PC-3 (cell line): ENCODE measurements at regions not wholly inside any gene's neighbourhood (a gene's known extent, or its start where the extent isn't known, plus 50 kb on each side); places are given as distances from the start of the nearest gene placed in this dataset.

ENCODE experiments used
- ATAC-seq: fragments of 200-7000 bp; cut with Tn5 transposase; 2 replicates; pipeline ENCODE4 v1.9.1; 2020; ENCODE audit warnings: mild to moderate bottlenecking, moderate library complexity
- BruUV-seq: library from RNA; stranded (reverse); fragments of 400-500 nt; replicated peaks from 2 replicates; lab custom pipeline; 2021; lab: Mats Ljungman, UMichigan
- CTCF ChIA-PET: fragments of 300-600 bp; sonication (Branson Sonifier 250); formaldehyde crosslinking; loops from one replicate; lab custom pipeline; 2022; ENCODE audit warnings: antibody characterized with exemption; lab: Charles Lee
- POLR2A ChIA-PET: fragments of 300-600 bp; sonication (Branson Sonifier 250); formaldehyde crosslinking; loops from one replicate; lab custom pipeline; 2022; ENCODE audit warnings: antibody characterized with exemption; ENCODE audit not compliant: unreplicated experiment; lab: Charles Lee
- DNase-seq: peaks from one replicate; pipeline ENCODE4 v3.0.0-alpha.2; 2015
- H2AFZ ChIP-seq: fragments of 300-600 bp; sonication (generic); 2 replicates; pipeline ENCODE4 v1.6.0; 2016; ENCODE audit warnings: antibody characterized with exemption, low read length
- H3F3A ChIP-seq: fragments of 300-600 bp; sonication (generic); one replicate; pipeline ENCODE4 v1.6.0; 2017; ENCODE audit warnings: antibody characterized with exemption, low read length, control low read depth, mild to moderate bottlenecking; ENCODE audit not compliant: unreplicated experiment
- H3K27ac ChIP-seq: fragments of 300-600 bp; sonication (generic); 2 replicates; pipeline ENCODE4 v1.5.1; 2016; ENCODE audit warnings: mild to moderate bottlenecking, low read length
- H3K27me3 ChIP-seq: fragments of 300-600 bp; sonication (generic); 2 replicates; pipeline ENCODE4 v1.6.1; 2016; ENCODE audit warnings: low read length, mixed read lengths
- H3K36me3 ChIP-seq: fragments of 300-600 bp; sonication (generic); 2 replicates; pipeline ENCODE4 v1.6.1; 2016; ENCODE audit warnings: low read depth, mixed run types, low read length, mixed read lengths
- H3K4me1 ChIP-seq: fragments of 300-600 bp; sonication (generic); 2 replicates; pipeline ENCODE4 v1.5.1; 2016; ENCODE audit warnings: low read length; ENCODE audit not compliant: insufficient read depth
- H3K4me2 ChIP-seq: fragments of 300-600 bp; sonication (generic); 2 replicates; pipeline ENCODE4 v1.6.0; 2016; ENCODE audit warnings: low read length
- H3K4me3 ChIP-seq: fragments of 300-600 bp; sonication (generic); 2 replicates; pipeline ENCODE4 v1.5.1; 2016; ENCODE audit warnings: mild to moderate bottlenecking, low read length, mixed read lengths
- H3K79me2 ChIP-seq: fragments of 300-600 bp; sonication (generic); 2 replicates; pipeline ENCODE4 v1.6.1; 2017; ENCODE audit warnings: low read length, mixed read lengths
- H3K9ac ChIP-seq: fragments of 300-600 bp; sonication (generic); 2 replicates; pipeline ENCODE4 v1.6.0; 2016; ENCODE audit warnings: mild to moderate bottlenecking, low read length
- H3K9me2 ChIP-seq: fragments of 300-600 bp; sonication (generic); replicated peaks from 2 replicates; pipeline ENCODE4 v1.6.1; 2016; ENCODE audit warnings: mixed run types, low read length, mixed read lengths
- H3K9me3 ChIP-seq: fragments of 300-600 bp; sonication (generic); 2 replicates; pipeline ENCODE4 v1.6.1; 2016; ENCODE audit warnings: low read length, mixed read lengths
- H4K20me1 ChIP-seq: fragments of 300-600 bp; sonication (generic); 2 replicates; pipeline ENCODE4 v1.6.1; 2016; ENCODE audit warnings: low read length, mixed read lengths
- EZH2 ChIP-seq: fragments of 300-600 bp; sonication (generic); IDR thresholded peaks from one replicate; pipeline ENCODE4 v1.6.1; 2017; ENCODE audit warnings: antibody characterized with exemption, mild to moderate bottlenecking, low read length; ENCODE audit not compliant: unreplicated experiment
- EZH2phosphoT487 ChIP-seq: fragments of 300-600 bp; sonication (generic); IDR thresholded peaks from 2 replicates; pipeline ENCODE4 v1.6.1; 2018; ENCODE audit warnings: mild to moderate bottlenecking, antibody characterized with exemption, low read length, borderline replicate concordance
- intact Hi-C: fragments of 100-400 bp; cut with micrococcal nuclease; formaldehyde crosslinking; loops from 2 replicates; pipeline ENCODE4 v1.9.0; 2023
- TF ChIP-seq, protein P1 (sequence below): fragments of 300-600 bp; sonication (generic); conservative IDR thresholded peaks from 2 replicates; pipeline ENCODE4 v1.5.1; 2017; ENCODE audit warnings: antibody characterized with exemption, low read depth, mild to moderate bottlenecking, low read length

DNA sequence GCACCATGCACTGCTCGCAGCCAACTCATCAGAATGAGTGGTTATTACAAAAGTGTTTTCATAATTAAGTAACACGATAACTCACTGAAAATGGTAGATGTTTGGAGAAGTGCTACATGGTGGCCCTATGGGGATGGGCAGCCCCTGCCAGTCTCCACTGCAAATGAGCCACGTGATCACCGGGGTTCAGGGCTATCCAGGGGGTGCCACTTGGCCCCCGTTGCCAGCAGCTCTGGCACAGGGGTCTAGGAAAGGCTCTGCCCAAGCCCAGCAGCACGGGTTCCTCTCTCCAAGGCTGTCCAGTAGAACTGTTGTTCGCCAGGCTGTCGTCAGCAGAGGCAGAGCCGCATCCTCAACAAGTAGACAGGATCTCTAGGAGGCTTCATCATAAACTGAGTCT is 382.1 kb upstream of the B3GAT1 start:
- Histone ChIP-seq H3K79me2 (no peaks in the 10 kb centered on the region), H3K4me1 (no peaks in the 10 kb centered on the region), H3K27ac (no peak overlapping the region), H3K9me3 (0 out of 2 replicates have a peak, but pooled peaks cover under 1% of the 10 kb centered on the region), H2AFZ (no peak overlapping the region), H4K20me1 (no peaks in the 10 kb centered on the region), H3K4me3 (no peak overlapping the region), H3K4me2 (no peak overlapping the region), H3K9me2 (no peaks in the 10 kb centered on the region), H3K9ac (no peak overlapping the region), H3K36me3 (no peaks in the 10 kb centered on the region), H3F3A (no peaks in the 10 kb centered on the region), H3K27me3 (peaks cover 21% of the 10 kb centered on the region)
- BruUV-seq = no TSS peak
- CTCF ChIA-PET = no interaction called here
- DNase-seq (no peak), ATAC-seq (no peak)
- TF ChIP-seq, protein P1, sequence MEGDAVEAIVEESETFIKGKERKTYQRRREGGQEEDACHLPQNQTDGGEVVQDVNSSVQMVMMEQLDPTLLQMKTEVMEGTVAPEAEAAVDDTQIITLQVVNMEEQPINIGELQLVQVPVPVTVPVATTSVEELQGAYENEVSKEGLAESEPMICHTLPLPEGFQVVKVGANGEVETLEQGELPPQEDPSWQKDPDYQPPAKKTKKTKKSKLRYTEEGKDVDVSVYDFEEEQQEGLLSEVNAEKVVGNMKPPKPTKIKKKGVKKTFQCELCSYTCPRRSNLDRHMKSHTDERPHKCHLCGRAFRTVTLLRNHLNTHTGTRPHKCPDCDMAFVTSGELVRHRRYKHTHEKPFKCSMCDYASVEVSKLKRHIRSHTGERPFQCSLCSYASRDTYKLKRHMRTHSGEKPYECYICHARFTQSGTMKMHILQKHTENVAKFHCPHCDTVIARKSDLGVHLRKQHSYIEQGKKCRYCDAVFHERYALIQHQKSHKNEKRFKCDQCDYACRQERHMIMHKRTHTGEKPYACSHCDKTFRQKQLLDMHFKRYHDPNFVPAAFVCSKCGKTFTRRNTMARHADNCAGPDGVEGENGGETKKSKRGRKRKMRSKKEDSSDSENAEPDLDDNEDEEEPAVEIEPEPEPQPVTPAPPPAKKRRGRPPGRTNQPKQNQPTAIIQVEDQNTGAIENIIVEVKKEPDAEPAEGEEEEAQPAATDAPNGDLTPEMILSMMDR = no peak
- TF ChIP-seq EZH2 (no peak), EZH2phosphoT487 (no peak)
- intact Hi-C loops = no loop called here
- POLR2A ChIA-PET = no interaction called here

DNA sequence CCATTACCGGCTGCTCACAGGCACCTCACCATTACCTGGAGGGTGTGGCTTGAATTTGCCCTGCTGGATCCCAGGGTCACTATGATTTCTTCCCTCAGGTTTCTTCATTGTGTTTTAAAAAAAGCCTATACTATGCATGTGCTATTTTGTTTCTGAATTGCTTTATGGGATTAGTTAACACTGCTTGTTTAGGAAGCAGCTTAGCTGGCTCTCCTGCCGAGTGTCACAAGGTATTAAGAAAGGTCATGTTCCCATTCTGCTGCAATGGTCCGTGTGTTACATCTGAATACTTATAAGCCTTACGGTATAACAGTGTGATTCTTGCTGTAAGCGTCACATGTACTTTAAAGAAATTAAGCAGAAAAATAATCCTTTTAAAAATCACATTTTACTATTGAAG is 380.6 kb upstream of the B3GAT1 start:
- DNase-seq = no peak
- Histone ChIP-seq H4K20me1 (no peaks in the 10 kb centered on the region), H3K4me1 (no peaks in the 10 kb centered on the region), H3K27me3 (peaks cover 17% of the 10 kb centered on the region; the same call in 1 of the 2 replicates), H2AFZ (no peak overlapping the region), H3K4me2 (no peak overlapping the region), H3K9me2 (no peaks in the 10 kb centered on the region), H3K36me3 (no peaks in the 10 kb centered on the region), H3K9me3 (0 out of 2 replicates have a peak, but pooled peaks cover 4% of the 10 kb centered on the region), H3K79me2 (no peaks in the 10 kb centered on the region), H3F3A (no peaks in the 10 kb centered on the region), H3K9ac (no peak overlapping the region), H3K27ac (no peak overlapping the region), H3K4me3 (no peak overlapping the region)
- ChIA-PET POLR2A (no interaction called here), CTCF (no interaction called here)
- no TSS peak for BruUV-seq
- intact Hi-C loops = no loop called here
- no peak for ATAC-seq
- TF ChIP-seq EZH2 (no peak), EZH2phosphoT487 (no peak)
- TF ChIP-seq, protein P1 = no peak

DNA sequence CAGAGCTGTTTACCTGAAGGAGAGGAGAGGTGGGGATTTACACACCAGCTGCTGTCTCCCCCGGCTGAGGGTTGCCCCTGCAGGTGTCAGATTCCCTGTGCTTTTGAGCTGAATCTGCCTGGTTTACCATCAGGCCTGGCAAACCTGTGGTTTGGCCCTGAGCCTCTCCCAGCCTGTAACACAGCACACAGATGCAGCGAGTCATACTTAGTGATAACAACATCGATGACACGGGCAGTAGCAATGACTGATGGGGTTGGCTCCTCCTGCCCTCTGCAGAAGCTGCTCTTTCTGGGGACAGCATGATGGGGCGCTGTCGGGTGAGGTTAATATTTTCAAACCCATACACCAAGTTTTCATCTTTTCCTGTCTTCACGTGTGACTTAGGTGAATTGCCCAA is 380.0 kb upstream of the B3GAT1 start:
- no peak overlapping the region for H3K4me3 ChIP-seq
- no peaks in the 10 kb centered on the region for H3K36me3 ChIP-seq
- ChIA-PET POLR2A (no interaction called here), CTCF (no interaction called here)
- no peaks in the 10 kb centered on the region for H3K4me1 ChIP-seq
- H2AFZ ChIP-seq = no peak overlapping the region
- no peak overlapping the region for H3K4me2 ChIP-seq
- ATAC-seq (no peak), DNase-seq (peak; percentile 26)
- H3K27me3 ChIP-seq = peaks cover 17% of the 10 kb centered on the region; the same call in 1 of the 2 replicates
- H3K27ac ChIP-seq = no peak overlapping the region
- no TSS peak for BruUV-seq
- H3K79me2 ChIP-seq = no peaks in the 10 kb centered on the region
- no peak overlapping the region for H3K9ac ChIP-seq
- 0 out of 2 replicates have a peak, but pooled peaks cover 4% of the 10 kb centered on the region for H3K9me3 ChIP-seq
- no peaks in the 10 kb centered on the region for H4K20me1 ChIP-seq
- TF ChIP-seq EZH2phosphoT487 (no peak), EZH2 (no peak)
- TF ChIP-seq, protein P1 = no peak
- no peaks in the 10 kb centered on the region for H3F3A ChIP-seq
- intact Hi-C loops = no loop called here
- H3K9me2 ChIP-seq = no peaks in the 10 kb centered on the region
